NCI-H2029 treated with DMSO at 0.1 percent for 48 hours (cell line): ENCODE measurements at regions not wholly inside any gene's neighbourhood (a gene's known extent, or its start where the extent isn't known, plus 50 kb on each side); places are given as distances from the start of the nearest gene placed in this dataset.
"Not testable (repeated sequence)": the region's sequence is repeated elsewhere in the genome, so short reads cannot be mapped to it uniquely, and the experiment has no call there.

Source experiments
- DNase-seq: peaks from one replicate; lab custom pipeline; 2025; lab: John Stamatoyannopoulos, UW

DNA sequence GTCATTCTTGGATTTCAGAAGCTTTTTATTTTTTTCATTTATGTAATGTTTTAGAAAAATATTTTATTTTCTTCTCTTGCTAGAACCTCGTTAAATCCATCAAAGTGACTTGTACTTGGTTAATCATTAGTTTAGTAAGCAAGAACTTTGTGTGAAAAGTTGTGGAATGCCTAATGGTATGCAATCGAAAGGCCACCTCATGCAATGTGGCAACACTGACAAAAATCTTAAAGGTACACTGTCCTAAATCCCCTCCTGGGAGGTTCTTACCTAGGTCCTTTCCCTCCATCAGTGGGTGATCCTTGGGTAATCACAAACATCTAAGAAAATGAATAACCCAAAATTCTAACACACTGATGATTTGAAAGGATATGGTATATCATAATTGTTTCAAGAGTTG, 304.2 kb downstream of the DNAH5 start:
- DNase-seq, result no peak

DNA sequence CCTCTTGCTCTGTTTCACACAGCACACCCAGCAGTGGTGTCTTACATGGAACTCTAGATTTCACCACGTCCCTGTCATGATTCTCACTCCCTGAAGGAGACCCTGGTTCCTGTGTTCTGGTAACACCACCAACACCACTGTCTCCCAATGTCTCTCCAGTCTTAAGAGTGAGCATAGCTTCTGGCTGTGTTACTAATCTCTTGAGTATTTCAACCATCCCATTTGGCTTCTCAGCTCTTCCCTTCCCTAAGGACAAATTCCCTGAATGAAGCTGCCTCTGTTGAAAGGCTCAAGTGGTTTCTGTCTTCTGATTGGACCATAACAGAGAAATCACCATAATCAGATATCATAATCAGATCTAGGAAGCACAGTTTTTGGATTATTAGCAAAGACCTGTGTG, 311.8 kb downstream of the DNAH5 start:
- DNase-seq, result no peak

GRCh38 chr5:13629218-13629617, 315.3 kb downstream of the DNAH5 start:
- no peak for DNase-seq

DNA sequence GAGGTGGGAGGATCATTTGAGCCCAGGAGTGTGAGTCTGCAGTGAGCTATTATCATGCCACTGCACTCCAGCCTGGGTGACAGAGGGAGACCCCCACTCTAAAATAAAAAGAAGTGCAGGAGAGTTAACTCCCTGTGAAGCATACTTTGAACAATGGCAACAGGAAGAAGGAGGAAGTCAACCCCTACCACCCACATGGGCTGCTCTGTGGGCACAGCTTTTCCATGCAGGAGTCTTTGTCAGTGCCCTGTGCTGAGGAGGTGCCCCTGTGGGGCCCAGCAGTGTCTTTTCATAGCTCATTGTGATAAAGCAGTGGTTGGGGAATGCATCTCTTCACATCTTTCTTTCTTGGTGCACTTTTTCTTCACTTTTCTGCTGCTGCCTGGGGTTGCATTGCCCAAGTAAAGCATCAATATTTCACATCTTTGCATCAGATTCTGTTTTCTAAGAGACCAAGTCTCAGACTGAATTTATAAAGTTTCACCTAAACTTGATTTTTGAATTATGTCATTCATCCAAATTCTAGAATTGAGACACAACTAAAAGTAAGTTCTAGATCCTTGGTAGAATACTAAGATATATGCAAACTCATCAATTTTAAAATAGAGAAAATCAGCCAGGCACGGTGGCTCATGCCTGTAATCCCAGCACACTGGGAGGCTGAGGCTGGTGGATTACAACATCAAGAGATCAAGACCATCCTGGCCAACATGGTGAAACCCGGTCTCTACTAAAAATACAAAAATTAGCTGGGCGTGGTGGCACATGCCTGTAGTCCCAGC, 316.6 kb downstream of the DNAH5 start:
- DNase-seq, result no peak

DNA sequence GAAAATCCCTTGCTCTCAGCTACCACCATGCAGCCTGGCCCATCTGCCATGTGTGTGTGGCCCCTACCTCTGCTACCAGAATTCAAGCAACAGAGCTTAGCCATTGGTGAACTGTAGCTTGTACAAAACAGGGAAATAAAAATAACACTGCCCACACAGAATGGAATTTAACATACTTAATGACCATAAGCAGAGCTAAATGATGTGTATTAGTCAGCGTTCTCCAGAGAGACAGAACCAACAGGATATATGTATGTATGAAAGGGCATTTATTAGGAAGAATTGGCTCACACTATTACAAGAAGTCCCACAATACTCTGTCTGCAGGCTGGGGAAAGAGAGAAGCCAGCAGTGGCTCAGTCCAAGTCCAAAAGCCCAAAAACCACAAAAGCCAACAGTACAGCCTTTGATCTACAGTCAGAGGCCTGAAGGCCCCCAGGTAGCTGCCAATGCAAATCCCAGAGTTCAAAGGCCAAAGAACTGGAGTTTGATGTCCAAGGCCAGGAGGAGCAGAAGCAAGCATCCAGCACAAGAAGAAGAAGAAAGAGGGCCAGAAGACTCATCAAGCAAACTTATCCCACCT, 318.8 kb downstream of the DNAH5 start:
- DNase-seq, result no peak

- no peak for DNase-seq
Measured at GRCh38 chr5:13624283-13625074, 320.0 kb downstream of the DNAH5 start.

- no peak for DNase-seq
Measured at GRCh38 chr5:13613621-13614020, 330.9 kb downstream of the DNAH5 start.

DNA sequence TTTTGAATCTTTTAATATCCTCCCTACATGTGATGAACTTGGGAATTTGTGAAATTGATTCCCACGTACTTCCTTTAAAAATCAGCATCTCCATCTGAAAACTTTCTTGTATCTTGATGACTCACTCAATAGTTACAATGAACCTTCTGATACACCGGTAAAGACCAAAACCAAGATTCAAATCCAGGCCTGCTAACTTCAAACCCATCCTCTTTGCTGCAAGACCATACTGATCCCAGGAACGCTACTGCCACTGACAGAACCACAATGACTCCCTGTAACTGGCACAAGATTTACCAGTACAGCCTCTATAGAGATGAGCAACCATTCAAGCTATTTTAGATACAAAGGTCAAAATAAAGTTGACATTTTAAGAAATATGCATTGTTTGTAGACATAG, 332.9 kb downstream of the DNAH5 start:
- DNase-seq, result no peak

- no peak for DNase-seq
Measured at GRCh38 chr5:13609504-13609903, 335.0 kb downstream of the DNAH5 start.

- DNase-seq, result no peak
Measured at GRCh38 chr5:13606051-13606450, 338.4 kb downstream of the DNAH5 start.

DNA sequence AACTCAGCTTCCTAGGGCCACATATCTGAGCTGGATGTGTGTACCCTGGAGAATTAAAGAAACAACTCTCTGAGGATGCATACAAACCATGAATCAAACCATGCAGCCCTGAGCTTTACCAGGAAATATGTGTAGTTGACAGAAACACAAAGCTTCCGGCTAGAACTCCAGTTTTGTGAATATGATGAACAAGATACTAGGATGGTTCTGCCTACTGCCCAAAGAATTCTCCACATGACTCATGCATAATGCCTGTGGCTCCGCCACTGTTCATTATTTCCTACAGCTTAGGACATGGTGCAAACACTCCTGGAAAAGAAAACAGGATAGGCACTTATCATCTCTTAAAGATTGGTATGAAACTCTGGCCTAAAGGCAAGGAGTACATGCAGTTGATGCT, 343.4 kb downstream of the DNAH5 start:
- no peak for DNase-seq

DNA sequence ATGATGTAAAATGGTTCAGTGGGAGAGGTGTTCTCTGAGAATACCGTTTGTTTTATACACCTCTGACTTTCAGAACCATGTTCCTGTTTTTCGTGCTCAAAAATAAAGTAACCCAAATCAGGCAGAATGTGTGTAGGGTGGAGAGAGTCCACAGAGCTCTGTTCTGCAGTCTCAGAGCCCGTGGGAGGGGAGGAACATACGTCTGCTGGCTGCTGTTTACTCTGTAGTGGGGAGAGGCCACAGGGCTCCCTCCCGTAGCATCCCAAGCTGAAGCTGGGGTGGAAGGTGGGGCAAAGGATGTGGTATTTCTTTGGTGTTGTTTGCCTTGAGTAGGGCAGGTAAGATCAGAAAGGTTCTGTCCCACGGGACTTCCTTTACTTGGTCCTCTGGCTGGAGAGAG, 348.5 kb downstream of the DNAH5 start:
- no peak for DNase-seq

DNA sequence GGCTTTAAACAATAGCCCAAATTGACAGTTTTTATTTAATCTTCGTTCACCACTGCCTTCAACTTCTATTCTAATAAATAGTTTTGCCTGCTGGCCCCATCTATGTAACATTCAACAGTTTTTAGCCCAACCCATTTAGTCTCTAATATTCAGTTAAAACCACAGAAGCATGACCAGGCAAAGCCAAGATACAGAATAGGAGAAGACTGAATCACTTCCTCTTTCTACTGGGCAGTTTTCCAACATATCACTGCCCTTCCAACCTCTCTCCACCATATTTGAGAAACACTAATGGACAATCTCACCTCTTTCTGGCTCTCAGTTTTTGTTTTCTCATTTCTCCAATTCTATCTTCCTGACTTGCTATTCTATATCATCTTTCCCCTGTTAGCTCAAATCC, 352.9 kb downstream of the DNAH5 start:
- no peak for DNase-seq

DNA sequence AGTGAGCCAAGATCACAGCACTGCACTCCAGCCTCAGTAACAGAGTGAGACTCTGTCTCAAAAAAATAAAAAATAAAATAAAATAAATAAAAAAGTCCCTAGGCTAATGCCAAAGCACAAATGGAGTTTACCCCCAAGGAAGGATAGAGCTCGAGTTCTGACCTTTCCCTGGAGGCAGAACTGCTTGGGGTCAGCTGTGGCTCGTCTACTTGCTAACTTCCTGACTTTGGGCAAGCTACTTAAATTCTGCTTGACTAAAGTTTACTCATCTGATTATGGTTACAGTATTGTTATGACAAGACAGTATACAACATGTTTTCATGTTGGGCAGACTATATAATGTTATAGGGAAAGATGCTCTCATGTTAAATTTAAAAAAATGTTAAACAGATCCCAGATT, 359.2 kb downstream of the DNAH5 start:
- no peak for DNase-seq

DNA sequence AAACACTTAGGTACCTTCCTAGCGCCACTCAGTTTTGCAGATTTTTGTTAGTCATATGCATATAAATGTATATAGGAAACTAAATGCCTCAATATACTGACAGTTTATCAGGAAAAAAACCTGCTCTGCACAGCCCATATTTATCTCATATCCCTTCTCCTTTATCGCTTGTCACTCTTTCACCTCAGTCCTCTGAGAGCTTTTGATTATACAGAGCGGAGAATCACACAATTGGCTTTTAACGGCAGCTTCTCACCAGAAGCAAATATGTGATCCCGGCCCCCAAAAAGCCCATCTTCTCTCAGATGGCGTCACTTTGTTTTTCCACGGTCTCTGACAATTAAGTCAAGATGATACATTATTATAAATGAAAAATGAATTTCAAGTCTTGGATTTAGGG, 362.6 kb downstream of the DNAH5 start:
- no peak for DNase-seq

DNA sequence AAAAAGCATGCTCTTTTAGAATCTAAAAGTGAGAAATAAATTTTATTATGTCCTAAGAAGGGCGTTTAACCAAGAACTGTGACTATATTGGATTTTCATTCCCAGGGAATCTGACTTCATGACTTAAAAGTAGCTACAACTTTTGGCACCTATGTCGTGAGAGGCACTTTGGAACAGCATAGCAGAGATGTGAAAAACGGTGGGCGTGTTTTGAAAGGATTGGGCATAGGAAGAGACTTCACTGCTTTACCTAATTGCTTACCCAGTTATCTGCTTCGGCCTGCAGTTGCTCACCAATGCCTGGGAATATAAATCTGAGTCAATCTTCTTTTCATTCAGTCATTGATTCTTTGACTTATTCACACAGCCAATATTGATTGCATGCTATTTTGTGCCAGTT, 363.4 kb downstream of the DNAH5 start:
- DNase-seq, result no peak

DNA sequence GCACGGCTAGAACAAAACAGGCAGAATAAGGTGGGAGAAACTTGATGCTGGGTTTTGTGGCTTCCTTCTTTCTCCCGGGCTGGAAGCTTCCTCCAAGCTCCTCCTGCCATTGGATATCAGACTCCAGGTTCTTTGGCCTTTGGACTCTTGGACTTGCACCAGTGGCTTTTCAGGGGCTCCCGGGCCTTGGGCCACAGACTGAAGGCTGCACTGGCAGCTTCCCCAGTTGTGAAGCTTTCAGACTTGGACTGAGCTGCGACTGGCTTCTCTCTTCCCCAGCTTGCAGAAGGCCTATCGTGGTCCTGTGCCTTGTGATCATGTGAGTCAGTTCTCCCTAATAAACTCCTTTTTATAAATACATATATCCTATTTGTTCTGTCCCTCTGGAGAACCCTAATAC, 364.4 kb downstream of the DNAH5 start:
- no peak for DNase-seq

GRCh38 chr5:13579091-13579490, 365.4 kb downstream of the DNAH5 start:
- DNase-seq, result not testable (repeated sequence)

DNA sequence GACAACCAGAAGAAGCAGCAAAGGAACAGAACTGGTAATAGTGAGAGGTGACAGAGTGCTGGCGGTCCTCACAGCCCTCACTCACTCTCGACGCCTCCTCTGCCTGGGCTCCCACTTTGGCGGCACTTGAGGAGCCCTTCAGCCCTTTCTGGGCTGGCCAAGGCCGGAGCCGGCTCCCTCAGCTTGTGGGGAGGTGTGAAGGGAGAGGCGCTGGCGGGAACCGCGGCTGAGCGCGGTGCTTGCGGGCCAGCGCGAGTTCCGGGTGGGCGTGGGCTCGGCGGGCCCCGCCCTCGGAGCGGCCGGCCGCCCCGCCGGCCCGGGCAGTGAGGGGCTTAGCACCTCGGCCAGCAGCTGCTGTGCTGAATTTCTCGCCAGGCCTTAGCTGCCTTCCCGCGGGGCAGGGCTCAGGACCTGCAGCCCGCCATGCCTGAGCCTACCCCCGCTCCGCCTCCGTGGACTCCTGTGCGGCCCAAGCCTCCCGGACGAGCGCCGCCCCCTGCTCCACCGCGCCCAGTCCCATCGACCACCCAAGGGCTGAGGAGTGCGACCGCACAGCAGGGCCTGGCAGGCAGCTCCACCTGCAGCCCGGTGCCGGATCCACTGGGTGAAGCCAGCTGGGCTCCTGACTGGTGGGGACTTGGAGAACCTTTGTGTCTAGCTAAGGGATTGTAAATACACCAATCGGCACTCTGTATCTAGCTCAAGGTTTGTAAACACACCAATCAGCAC, 366.0 kb downstream of the DNAH5 start:
- not testable (repeated sequence) for DNase-seq

GRCh38 chr5:13574574-13574973, 369.9 kb downstream of the DNAH5 start:
- DNase-seq, result no peak

GRCh38 chr5:13572163-13572562, 372.3 kb downstream of the DNAH5 start:
- DNase-seq, result no peak

GRCh38 chr5:13569090-13569715, 375.3 kb downstream of the DNAH5 start:
- DNase-seq, result no peak
